Adrenal gland (tissue), 5 donors: ENCODE measurements at regions not wholly inside any gene's neighbourhood (a gene's known extent, or its start where the extent isn't known, plus 50 kb on each side); places are given as distances from the start of the nearest gene placed in this dataset.

Source experiments
- POLR2A ChIP-seq, 2 donors: fragments of 450-650 bp; IDR thresholded peaks; one replicate each; pipeline ENCODE4 v1.6.1; 2017; ENCODE audit warnings: antibody characterized with exemption in 2 of 2, mild to moderate bottlenecking in 2 of 2, moderate library complexity in 1 of 2
- TF ChIP-seq, protein P1 (sequence below), 6 experiments: fragments of 450-650 bp in 4 of 6; fragments of 200-600 bp in 2 of 6; sonication (generic) in 1 of 6; IDR thresholded peaks; 1 replicate in 5 of 6; 2 replicates in 1 of 6; pipeline versions ENCODE4 v1.5.1 to v1.8.0; 2016 to 2021; ENCODE audit warnings: antibody characterized with exemption in 6 of 6, mild to moderate bottlenecking in 2 of 6, moderate library complexity in 1 of 6
- donor health status: DM: no; HTN: no; CAD: no.

DNA sequence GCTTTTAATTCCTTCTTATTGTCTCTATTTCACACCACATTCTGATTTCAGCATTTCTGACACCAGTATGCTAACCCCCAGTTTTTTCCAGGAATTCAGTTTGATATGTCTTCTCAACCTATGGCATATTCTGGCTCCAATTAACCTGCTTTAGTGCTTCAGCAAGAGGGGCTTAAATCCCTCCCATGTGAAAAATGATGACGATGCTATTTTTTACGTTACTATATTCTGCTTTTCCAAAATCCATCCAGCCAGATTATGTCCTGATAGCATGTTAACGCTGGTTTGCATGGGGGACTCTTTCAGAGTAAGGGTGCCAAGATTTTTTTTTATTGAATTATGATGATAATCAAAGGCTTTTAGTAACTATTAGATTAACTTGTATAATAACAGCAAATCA is 163.3 kb upstream of the ADAMTS5 start:
- TF ChIP-seq, protein P1, sequence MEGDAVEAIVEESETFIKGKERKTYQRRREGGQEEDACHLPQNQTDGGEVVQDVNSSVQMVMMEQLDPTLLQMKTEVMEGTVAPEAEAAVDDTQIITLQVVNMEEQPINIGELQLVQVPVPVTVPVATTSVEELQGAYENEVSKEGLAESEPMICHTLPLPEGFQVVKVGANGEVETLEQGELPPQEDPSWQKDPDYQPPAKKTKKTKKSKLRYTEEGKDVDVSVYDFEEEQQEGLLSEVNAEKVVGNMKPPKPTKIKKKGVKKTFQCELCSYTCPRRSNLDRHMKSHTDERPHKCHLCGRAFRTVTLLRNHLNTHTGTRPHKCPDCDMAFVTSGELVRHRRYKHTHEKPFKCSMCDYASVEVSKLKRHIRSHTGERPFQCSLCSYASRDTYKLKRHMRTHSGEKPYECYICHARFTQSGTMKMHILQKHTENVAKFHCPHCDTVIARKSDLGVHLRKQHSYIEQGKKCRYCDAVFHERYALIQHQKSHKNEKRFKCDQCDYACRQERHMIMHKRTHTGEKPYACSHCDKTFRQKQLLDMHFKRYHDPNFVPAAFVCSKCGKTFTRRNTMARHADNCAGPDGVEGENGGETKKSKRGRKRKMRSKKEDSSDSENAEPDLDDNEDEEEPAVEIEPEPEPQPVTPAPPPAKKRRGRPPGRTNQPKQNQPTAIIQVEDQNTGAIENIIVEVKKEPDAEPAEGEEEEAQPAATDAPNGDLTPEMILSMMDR (IDR thresholded peaks at IDR 0.05) = no peak
- TF ChIP-seq POLR2A (IDR thresholded peaks at IDR 0.05) = no peak
